HG03558 (cell line): ENCODE measurements at regions not wholly inside any gene's neighbourhood (a gene's known extent, or its start where the extent isn't known, plus 50 kb on each side); places are given as distances from the start of the nearest gene placed in this dataset.
A peak's percentile ranks its signal among the peaks of the same experiment; 100 is the strongest.
"Not testable (repeated sequence)": the region's sequence is repeated elsewhere in the genome, so short reads cannot be mapped to it uniquely, and the experiment has no call there.

Source experiments
- ATAC-seq: cut with Tn5 transposase; IDR thresholded peaks from one replicate; pipeline ENCODE4 v1.9.1; 2021; ENCODE audit warnings: moderate number of reproducible peaks; ENCODE audit not compliant: unreplicated experiment; ENCODE audit errors: extremely low read depth

GRCh38 chr6:137811121-137811915, 55.7 kb upstream of the TNFAIP3 start:
- ATAC-seq, result peak; percentile 93

GRCh38 chr6:137811916-137812553, 55.0 kb upstream of the TNFAIP3 start:
- ATAC-seq, result no peak

GRCh38 chr6:137813308-137813970, 53.6 kb upstream of the TNFAIP3 start:
- no peak for ATAC-seq

- not testable (repeated sequence) for ATAC-seq
Measured at GRCh38 chr6:137814030-137814429, 53.0 kb upstream of the TNFAIP3 start.

- no peak for ATAC-seq
Measured at GRCh38 chr6:137815692-137816091, 51.4 kb upstream of the TNFAIP3 start.

- no peak for ATAC-seq
Measured at GRCh38 chr6:137816133-137816579, 50.9 kb upstream of the TNFAIP3 start.

- ATAC-seq, result no peak
Measured at GRCh38 chr6:137816688-137817618, 50.1 kb upstream of the TNFAIP3 start.
